Liver (tissue), 7 donors: ENCODE measurements at regions not wholly inside any gene's neighbourhood (a gene's known extent, or its start where the extent isn't known, plus 50 kb on each side); places are given as distances from the start of the nearest gene placed in this dataset.

Source experiments
- DNase-seq: peaks from one replicate; pipeline ENCODE4 v3.0.0-alpha.2; 2017; ENCODE audit warnings: low spot score
- H3K27ac ChIP-seq, 2 donors: one replicate each; pipeline ENCODE4 v1.7.0; 2013; ENCODE audit warnings: inconsistent platforms in 2 of 2, low read length in 2 of 2, control low read depth in 1 of 2, low read depth in 1 of 2, mild to moderate bottlenecking in 1 of 2
- H3K27me3 ChIP-seq, 4 donors: one replicate each; pipeline versions ENCODE4 v1.6.1 to v1.7.0; 2013; ENCODE audit warnings: low read length in 3 of 4, inconsistent platforms in 1 of 4, mild to moderate bottlenecking in 1 of 4, moderate library complexity in 1 of 4; ENCODE audit not compliant: control insufficient read depth in 4 of 4, insufficient read depth in 4 of 4
- H3K36me3 ChIP-seq, 4 donors: one replicate each; pipeline versions ENCODE4 v1.6.1 to v1.7.0; 2013; ENCODE audit warnings: low read length in 3 of 4, mild to moderate bottlenecking in 3 of 4, low read depth in 1 of 4, moderate library complexity in 1 of 4; ENCODE audit not compliant: control insufficient read depth in 4 of 4, insufficient read depth in 3 of 4
- H3K4me1 ChIP-seq, 4 donors: one replicate each; pipeline versions ENCODE4 v1.6.1 to v1.7.0; 2013; ENCODE audit warnings: low read length in 3 of 4, mild to moderate bottlenecking in 3 of 4, moderate library complexity in 1 of 4; ENCODE audit not compliant: control insufficient read depth in 4 of 4, insufficient read depth in 4 of 4
- H3K4me3 ChIP-seq, 3 donors: one replicate each; pipeline versions ENCODE4 v1.6.1 to v1.7.0; 2013; ENCODE audit warnings: low read length in 3 of 3, control low read depth in 1 of 3, low read depth in 1 of 3, mild to moderate bottlenecking in 1 of 3
- H3K9ac ChIP-seq, 2 donors: one replicate each; pipeline ENCODE4 v1.7.0; 2013; ENCODE audit warnings: low read length in 2 of 2, mild to moderate bottlenecking in 2 of 2, moderate library complexity in 2 of 2, control low read depth in 1 of 2, low read depth in 1 of 2
- H3K9me3 ChIP-seq, 4 donors: one replicate each; pipeline versions ENCODE4 v1.6.1 to v1.7.0; 2013; ENCODE audit warnings: low read length in 3 of 4; ENCODE audit not compliant: control insufficient read depth in 4 of 4
- EGR1 ChIP-seq, 2 donors: IDR thresholded peaks; 2 replicates each; pipeline ENCODE4 v1.6.1; 2016 to 2018; ENCODE audit warnings: antibody characterized with exemption in 2 of 2, low read depth in 2 of 2
- FOXA1 ChIP-seq: IDR thresholded peaks from 2 replicates; pipeline ENCODE4 v1.6.1; 2016; ENCODE audit warnings: antibody characterized with exemption
- FOXA2 ChIP-seq: IDR thresholded peaks from 2 replicates; pipeline ENCODE4 v1.6.1; 2016; ENCODE audit warnings: antibody characterized with exemption
- GABPA ChIP-seq, 2 donors: IDR thresholded peaks in 1 of 2; conservative IDR thresholded peaks in 1 of 2; 2 replicates each; pipeline ENCODE4 v1.6.1; 2016; ENCODE audit warnings: antibody characterized with exemption in 2 of 2, mild to moderate bottlenecking in 1 of 2, moderate library complexity in 1 of 2
- HNF4A ChIP-seq, 2 donors: conservative IDR thresholded peaks; 2 replicates each; pipeline ENCODE4 v1.6.1; 2016; ENCODE audit warnings: antibody characterized with exemption in 2 of 2, mild to moderate bottlenecking in 2 of 2
- HNF4G ChIP-seq: IDR thresholded peaks from 2 replicates; pipeline ENCODE4 v1.6.1; 2016; ENCODE audit warnings: antibody characterized with exemption
- JUND ChIP-seq, 2 donors: IDR thresholded peaks; 2 replicates each; pipeline ENCODE4 v1.6.1; 2016; ENCODE audit warnings: antibody characterized with exemption in 2 of 2
- MAX ChIP-seq: IDR thresholded peaks from 2 replicates; pipeline ENCODE4 v1.6.1; 2016; ENCODE audit warnings: antibody characterized with exemption
- NR2F2 ChIP-seq: IDR thresholded peaks from 2 replicates; pipeline ENCODE4 v1.6.1; 2016; ENCODE audit warnings: antibody characterized with exemption
- RAD21 ChIP-seq, 2 donors: IDR thresholded peaks; 2 replicates each; pipeline ENCODE4 v1.6.1; 2016; ENCODE audit warnings: antibody characterized with exemption in 2 of 2, mild to moderate bottlenecking in 2 of 2
- REST ChIP-seq: IDR thresholded peaks from 2 replicates; pipeline ENCODE4 v1.6.1; 2016; ENCODE audit warnings: antibody characterized with exemption, mild to moderate bottlenecking
- RXRA ChIP-seq, 2 donors: IDR thresholded peaks; 2 replicates each; pipeline ENCODE4 v1.6.1; 2017 to 2018; ENCODE audit warnings: antibody characterized with exemption in 2 of 2, mild to moderate bottlenecking in 1 of 2
- SP1 ChIP-seq: IDR thresholded peaks from 2 replicates; pipeline ENCODE4 v1.6.1; 2018; ENCODE audit warnings: antibody characterized with exemption, mild to moderate bottlenecking
- TAF1 ChIP-seq: conservative IDR thresholded peaks from 2 replicates; pipeline ENCODE4 v1.6.1; 2016; ENCODE audit warnings: antibody characterized with exemption, mild to moderate bottlenecking
- YY1 ChIP-seq: IDR thresholded peaks from 2 replicates; pipeline ENCODE4 v1.6.1; 2016; ENCODE audit warnings: antibody characterized with exemption, mild to moderate bottlenecking
- ZBTB33 ChIP-seq: IDR thresholded peaks from 2 replicates; pipeline ENCODE4 v1.6.1; 2016; ENCODE audit warnings: antibody characterized with exemption
- WGBS: extraction: QIAGEN DNeasy Blood & Tissue Kit; methylation state at CpG from one replicate; pipeline ENCODE4 v1.1.7; 2013; 5-methylcytosine and 5-hydroxymethylcytosine counted together
- TF ChIP-seq, protein P1 (sequence below): IDR thresholded peaks from 2 replicates; pipeline ENCODE4 v1.6.1; 2016; ENCODE audit warnings: antibody characterized with exemption
- donor health status: healthy.
- donor health status: healthy.
- donor health status: healthy.
- donor health status: healthy.

DNA sequence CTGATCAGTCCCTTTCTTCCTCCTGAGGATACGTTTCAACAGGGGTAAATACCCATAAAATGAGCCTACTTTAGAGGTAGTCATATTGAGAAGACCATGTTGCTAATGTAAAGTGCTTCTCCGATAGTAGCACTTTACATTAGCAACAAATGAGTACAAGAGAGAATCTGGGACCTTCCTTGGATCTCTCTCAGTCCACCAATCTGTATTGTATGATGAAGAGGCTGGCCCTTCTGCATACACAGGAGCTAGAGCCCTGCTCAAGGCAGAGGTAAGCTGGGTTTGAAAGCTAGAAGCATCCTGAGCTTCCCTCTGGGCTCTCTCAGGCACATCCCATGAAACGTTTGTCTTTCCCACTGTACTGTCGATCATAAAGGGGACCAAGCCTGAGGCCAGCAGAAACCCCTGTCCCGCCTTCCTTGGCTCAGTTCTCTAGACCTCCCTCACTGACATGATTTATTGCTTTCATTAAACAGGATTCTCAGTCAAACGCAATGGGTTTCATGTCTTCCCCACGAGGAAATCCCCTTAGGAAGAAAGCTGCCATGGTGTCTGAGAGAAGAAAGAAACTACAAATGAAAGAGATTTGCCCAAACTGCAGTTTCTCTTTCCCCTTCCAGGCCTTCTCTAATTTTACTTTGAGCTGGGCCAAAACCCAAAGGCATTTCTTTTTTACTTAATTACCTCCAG is 62.8 kb upstream of the BCAR3 start:
- no peaks in the 10 kb centered on the region for H3K4me1 ChIP-seq
- H3K27ac ChIP-seq, result no peak overlapping the region
- no peak overlapping the region for H3K9ac ChIP-seq
- H3K9me3 ChIP-seq, result no peaks in the 10 kb centered on the region
- DNase-seq, result no peak
- no peaks in the 10 kb centered on the region for H3K27me3 ChIP-seq
- no peak overlapping the region for H3K4me3 ChIP-seq
- no peaks in the 10 kb centered on the region for H3K36me3 ChIP-seq
- WGBS, result 68% methylated on average over 7 of the region's 7 CpGs
- no peak for TF ChIP-seq GABPA (IDR thresholded peaks at IDR 0.05 in 1 of 2, conservative IDR thresholded peaks at IDR 0.05 in 1 of 2)
- TF ChIP-seq, protein P1, sequence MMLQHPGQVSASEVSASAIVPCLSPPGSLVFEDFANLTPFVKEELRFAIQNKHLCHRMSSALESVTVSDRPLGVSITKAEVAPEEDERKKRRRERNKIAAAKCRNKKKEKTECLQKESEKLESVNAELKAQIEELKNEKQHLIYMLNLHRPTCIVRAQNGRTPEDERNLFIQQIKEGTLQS, result no peak
- no peak for TF ChIP-seq MAX

- no peak overlapping the region for H3K4me3 ChIP-seq
- H3K4me1 ChIP-seq, result no peaks in the 10 kb centered on the region
- no peaks in the 10 kb centered on the region for H3K27me3 ChIP-seq
- H3K9ac ChIP-seq, result no peak overlapping the region
- WGBS, result 100% methylated on average over 1 of the region's 1 CpG
- no peaks in the 10 kb centered on the region for H3K9me3 ChIP-seq
- no peak for DNase-seq
- H3K36me3 ChIP-seq, result no peaks in the 10 kb centered on the region
- no peak overlapping the region for H3K27ac ChIP-seq
- no peak for TF ChIP-seq FOXA1
- TF ChIP-seq MAX, result no peak
- no peak for TF ChIP-seq TAF1
- TF ChIP-seq RXRA (IDR thresholded peaks at IDR 0.05), result no peak
- no peak for TF ChIP-seq RAD21 (IDR thresholded peaks at IDR 0.05)
- TF ChIP-seq, protein P1, result no peak
- TF ChIP-seq SP1, result no peak
- no peak for TF ChIP-seq NR2F2
- no peak for TF ChIP-seq FOXA2
- no peak for TF ChIP-seq HNF4G
- TF ChIP-seq HNF4A (conservative IDR thresholded peaks at IDR 0.05), result no peak
- no peak for TF ChIP-seq EGR1 (IDR thresholded peaks at IDR 0.05; ENCODE audit: low read depth in 2 of 2)
- no peak for TF ChIP-seq JUND (IDR thresholded peaks at IDR 0.05)
- TF ChIP-seq YY1, result no peak
- no peak for TF ChIP-seq REST
- no peak for TF ChIP-seq GABPA (IDR thresholded peaks at IDR 0.05 in 1 of 2, conservative IDR thresholded peaks at IDR 0.05 in 1 of 2)
- TF ChIP-seq ZBTB33, result no peak
Measured at GRCh38 chr1:93743465-93743864, 61.8 kb upstream of the BCAR3 start.
